ENCODE measurements at regions not wholly inside any gene's neighbourhood (a gene's known extent, or its start where the extent isn't known, plus 50 kb on each side); places are given as distances from the start of the nearest gene placed in this dataset.

DNA sequence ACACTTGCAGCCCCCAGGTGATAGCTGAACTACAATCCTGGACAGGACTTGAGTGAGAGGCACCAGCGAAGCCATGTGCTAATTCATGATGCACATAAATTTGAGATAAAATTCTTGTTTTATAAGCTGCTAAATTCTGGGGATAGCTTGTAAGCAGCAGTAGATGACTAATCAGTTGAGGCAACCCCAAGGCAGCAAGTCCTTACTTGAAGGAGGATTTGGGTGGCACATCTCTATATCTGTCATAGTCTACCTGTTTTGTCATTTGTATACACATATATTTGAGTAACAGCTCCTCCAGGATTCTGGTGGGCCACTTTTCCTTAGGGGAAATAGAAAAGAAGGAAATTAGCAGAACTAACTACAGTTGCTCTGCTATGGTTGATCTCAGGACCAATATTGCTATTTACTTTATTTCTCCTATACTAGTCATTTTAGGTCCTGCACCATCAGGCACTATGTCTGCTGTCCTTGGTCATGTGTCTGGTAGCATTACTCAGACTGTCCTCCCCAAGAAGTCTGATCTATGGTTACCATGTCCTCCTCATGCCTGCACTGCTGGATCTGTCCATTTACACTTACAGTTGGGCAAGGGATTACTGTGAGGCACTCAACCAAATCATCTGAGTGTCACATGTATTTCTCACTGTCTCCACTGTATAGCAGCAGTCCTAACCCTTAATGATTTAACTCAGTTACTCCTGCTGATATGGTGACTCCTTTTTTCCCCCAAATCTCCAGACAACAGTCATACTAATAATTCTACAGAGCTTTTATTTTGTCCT, 436.0 kb upstream of the CWC22 start:
- DNase-seq (ENCODE audit: extremely low read depth, low read depth): no peak
- TF ChIP-seq, protein P1, sequence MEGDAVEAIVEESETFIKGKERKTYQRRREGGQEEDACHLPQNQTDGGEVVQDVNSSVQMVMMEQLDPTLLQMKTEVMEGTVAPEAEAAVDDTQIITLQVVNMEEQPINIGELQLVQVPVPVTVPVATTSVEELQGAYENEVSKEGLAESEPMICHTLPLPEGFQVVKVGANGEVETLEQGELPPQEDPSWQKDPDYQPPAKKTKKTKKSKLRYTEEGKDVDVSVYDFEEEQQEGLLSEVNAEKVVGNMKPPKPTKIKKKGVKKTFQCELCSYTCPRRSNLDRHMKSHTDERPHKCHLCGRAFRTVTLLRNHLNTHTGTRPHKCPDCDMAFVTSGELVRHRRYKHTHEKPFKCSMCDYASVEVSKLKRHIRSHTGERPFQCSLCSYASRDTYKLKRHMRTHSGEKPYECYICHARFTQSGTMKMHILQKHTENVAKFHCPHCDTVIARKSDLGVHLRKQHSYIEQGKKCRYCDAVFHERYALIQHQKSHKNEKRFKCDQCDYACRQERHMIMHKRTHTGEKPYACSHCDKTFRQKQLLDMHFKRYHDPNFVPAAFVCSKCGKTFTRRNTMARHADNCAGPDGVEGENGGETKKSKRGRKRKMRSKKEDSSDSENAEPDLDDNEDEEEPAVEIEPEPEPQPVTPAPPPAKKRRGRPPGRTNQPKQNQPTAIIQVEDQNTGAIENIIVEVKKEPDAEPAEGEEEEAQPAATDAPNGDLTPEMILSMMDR (IDR thresholded peaks at IDR 0.05; ENCODE audit: low read depth, low read length, missing control alignments): no peak
- no peak overlapping the region for H3K4me3 ChIP-seq (replicated peaks; ENCODE audit: low read depth, low read length)

DNA sequence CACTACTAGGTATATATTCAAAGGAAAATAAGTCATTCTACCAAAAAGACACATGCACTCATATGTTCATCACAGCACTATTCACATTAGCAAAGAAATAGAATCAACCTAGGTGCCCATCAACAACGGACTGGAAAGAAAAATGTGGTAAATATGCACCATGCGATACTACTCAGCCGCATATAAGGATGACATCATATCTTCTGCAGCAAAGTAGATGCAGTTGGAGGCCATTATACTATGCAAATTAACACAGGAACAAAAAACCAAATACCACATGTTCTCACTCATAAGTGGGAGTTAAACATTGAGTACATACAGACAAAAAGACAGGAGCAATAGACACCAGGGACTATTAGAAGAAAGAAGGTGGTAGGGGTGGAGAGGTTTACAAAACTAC, 412.1 kb upstream of the CWC22 start:
- TF ChIP-seq, protein P1 (IDR thresholded peaks at IDR 0.05; ENCODE audit: low read depth, low read length, missing control alignments): no peak
- H3K4me3 ChIP-seq (replicated peaks; ENCODE audit: low read depth, low read length): no peak overlapping the region
- DNase-seq (ENCODE audit: extremely low read depth, low read depth): no peak

DNA sequence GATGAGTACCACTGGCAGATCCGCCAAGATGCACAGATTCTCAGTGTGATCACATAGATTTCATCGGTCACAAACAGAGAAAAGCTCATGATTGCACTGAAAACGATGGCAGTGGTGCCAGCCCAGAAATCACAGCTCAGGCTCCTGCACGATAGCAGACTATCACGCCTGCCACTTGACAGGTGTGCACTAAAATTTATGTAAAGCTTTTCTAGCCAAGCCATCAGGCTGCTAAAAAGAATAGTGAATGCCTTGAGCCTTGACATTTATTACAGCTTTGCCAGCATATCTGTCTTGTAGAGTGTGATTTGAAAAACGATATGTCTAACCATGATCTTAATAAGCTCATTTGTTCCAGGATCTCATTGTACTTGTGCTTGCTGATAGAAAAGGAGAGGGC, 409.5 kb upstream of the CWC22 start:
- no peak for DNase-seq (ENCODE audit: extremely low read depth, low read depth)
- TF ChIP-seq, protein P1 (IDR thresholded peaks at IDR 0.05; ENCODE audit: low read depth, low read length, missing control alignments): no peak
- no peak overlapping the region for H3K4me3 ChIP-seq (replicated peaks; ENCODE audit: low read depth, low read length)

DNA sequence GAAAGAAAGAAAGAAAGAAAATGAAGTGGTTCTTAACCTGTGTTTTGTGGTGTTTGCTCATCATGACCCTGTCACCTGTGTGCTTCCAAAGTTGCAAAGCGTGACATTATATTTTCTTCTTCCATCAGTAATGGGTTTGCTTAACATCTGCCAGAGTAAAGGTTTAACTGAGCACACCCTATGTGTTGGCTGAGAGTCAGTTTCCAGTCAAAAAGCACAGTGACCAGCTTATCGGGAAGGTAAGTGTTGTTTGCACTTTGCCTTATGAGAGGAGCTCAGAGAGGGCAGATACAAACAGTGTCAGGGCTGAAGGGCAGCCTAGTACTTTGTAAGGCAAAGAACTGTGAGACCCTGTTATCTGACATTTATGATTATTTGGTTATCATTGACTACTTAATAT, 406.2 kb upstream of the CWC22 start:
- TF ChIP-seq, protein P1 (IDR thresholded peaks at IDR 0.05; ENCODE audit: low read depth, low read length, missing control alignments): no peak
- DNase-seq (ENCODE audit: extremely low read depth, low read depth): no peak
- H3K4me3 ChIP-seq (replicated peaks; ENCODE audit: low read depth, low read length): no peak overlapping the region

DNA sequence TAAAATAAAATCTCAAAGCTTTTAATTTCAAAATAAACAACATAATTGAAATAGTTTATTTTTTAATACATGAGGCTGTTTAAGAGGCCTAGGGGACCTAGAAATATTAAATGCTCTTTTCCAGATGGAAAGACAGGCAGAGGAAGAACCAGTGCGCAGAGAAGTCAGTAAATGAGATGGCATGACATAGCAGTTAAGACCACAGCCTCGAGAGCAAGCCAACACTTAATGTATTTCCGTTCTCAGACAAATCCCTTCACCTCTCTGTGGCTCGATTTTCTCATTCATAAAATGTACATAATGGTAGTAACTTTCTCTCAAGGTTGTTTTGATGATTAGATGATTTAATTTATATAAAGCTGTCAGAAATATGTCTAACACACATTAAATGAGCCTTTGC, 405.1 kb upstream of the CWC22 start:
- DNase-seq (ENCODE audit: extremely low read depth, low read depth): peak; percentile 10
- H3K4me3 ChIP-seq (replicated peaks; ENCODE audit: low read depth, low read length): no peak overlapping the region
- TF ChIP-seq, protein P1 (IDR thresholded peaks at IDR 0.05; ENCODE audit: low read depth, low read length, missing control alignments): no peak

DNA sequence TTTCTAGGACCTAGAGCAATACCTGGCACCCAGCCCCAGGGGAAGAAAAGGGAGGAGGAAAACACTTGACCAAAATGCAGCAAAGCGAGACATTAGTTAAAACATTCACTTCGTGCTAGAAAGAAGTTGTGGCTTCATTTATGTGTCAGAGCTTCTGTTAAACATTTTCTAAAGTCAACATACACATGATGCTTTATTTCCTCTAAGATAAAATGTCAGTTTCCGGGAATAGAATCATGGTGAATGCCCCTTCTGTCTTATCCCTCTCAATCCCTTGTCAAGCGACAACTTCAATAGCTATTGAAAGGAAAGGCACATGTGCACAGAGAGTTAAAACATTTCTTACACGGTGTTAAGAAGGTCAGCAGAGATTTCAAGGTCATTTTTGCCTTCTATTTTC, 404.6 kb upstream of the CWC22 start:
- no peak overlapping the region for H3K4me3 ChIP-seq (replicated peaks; ENCODE audit: low read depth, low read length)
- no peak for DNase-seq (ENCODE audit: extremely low read depth, low read depth)
- TF ChIP-seq, protein P1 (IDR thresholded peaks at IDR 0.05; ENCODE audit: low read depth, low read length, missing control alignments): no peak

DNA sequence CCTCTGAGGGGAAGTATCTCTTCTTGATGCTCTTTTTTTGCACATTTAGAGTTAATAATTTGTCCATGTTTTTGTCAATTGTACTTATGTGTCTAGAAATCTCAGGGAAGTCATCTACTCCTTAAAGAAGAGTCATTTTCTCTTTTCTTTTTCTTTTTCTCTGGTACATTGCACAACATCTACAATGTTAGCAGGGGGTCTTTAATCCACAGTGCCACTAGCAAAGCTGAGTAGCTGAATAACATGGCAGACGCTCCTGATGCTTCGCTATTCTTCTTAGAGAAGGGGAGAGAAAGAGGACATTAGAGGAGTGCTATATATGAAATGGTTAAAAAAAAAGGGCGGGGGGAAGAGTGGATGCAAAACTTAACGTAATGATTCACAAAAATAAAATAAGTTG, 399.6 kb upstream of the CWC22 start:
- no peak overlapping the region for H3K4me3 ChIP-seq (replicated peaks; ENCODE audit: low read depth, low read length)
- no peak for DNase-seq (ENCODE audit: extremely low read depth, low read depth)
- TF ChIP-seq, protein P1 (IDR thresholded peaks at IDR 0.05; ENCODE audit: low read depth, low read length, missing control alignments): no peak

All from HFF-Myc (cell line).